B cell (primary cell): ENCODE measurements at regions not wholly inside any gene's neighbourhood (a gene's known extent, or its start where the extent isn't known, plus 50 kb on each side); places are given as distances from the start of the nearest gene placed in this dataset.
"Not testable (repeated sequence)": the region's sequence is repeated elsewhere in the genome, so short reads cannot be mapped to it uniquely, and the experiment has no call there.

Experiments
- ATAC-seq: fragments of 200-7000 bp; cut with Tn5 transposase; one replicate; pipeline ENCODE4 v1.10.0; 2021; ENCODE audit warnings: low read depth, mild to moderate bottlenecking, moderate number of reproducible peaks, moderate library complexity
- CTCF ChIA-PET: fragments of 350-600 bp; sonication (Branson Sonifier 250); formaldehyde crosslinking; loops from one replicate; lab custom pipeline; 2021; ENCODE audit warnings: antibody characterized with exemption, inconsistent platforms; lab: Charles Lee
- POLR2A ChIA-PET: fragments of 350-600 bp; sonication (Branson Sonifier 250); formaldehyde crosslinking; loops from one replicate; lab custom pipeline; 2021; ENCODE audit warnings: antibody characterized with exemption; lab: Charles Lee
- DNase-seq: peaks from one replicate; pipeline ENCODE4 v3.0.0; 2013
- H2AFZ ChIP-seq: 2 replicates; pipeline ENCODE4 v1.6.1; 2012; ENCODE audit warnings: mild to moderate bottlenecking, low read depth, low read length; ENCODE audit not compliant: insufficient read depth, poor library complexity, severe bottlenecking
- H3K27ac ChIP-seq, 2 donors: 1 replicate in 1 of 2; 2 replicates in 1 of 2; pipeline ENCODE4 v1.5.1; 2012 to 2013; ENCODE audit warnings: low read length in 2 of 2, mild to moderate bottlenecking in 2 of 2, moderate library complexity in 1 of 2
- H3K27me3 ChIP-seq, 4 experiments: fragments of 200-600 bp in 1 of 4; sonication (generic) in 1 of 4; replicated peaks in 1 of 4; 1 replicate in 2 of 4; 2 replicates in 2 of 4; pipeline versions ENCODE4 v1.6.1 to v1.7.0; 2013 to 2016; ENCODE audit warnings: low read length in 3 of 4, mild to moderate bottlenecking in 2 of 4, mixed read lengths in 1 of 4, moderate library complexity in 1 of 4; ENCODE audit not compliant: insufficient read depth in 4 of 4, control insufficient read depth in 3 of 4; ENCODE audit errors: control extremely low read depth in 1 of 4
- H3K36me3 ChIP-seq, 2 experiments: replicated peaks in 1 of 2; 1 replicate in 1 of 2; 2 replicates in 1 of 2; pipeline versions ENCODE4 v1.6.1 to v1.7.1; 2013; ENCODE audit warnings: low read length in 1 of 2; ENCODE audit not compliant: insufficient read depth in 2 of 2, control insufficient read depth in 1 of 2; ENCODE audit errors: control extremely low read depth in 1 of 2, extremely low read depth in 1 of 2
- H3K4me1 ChIP-seq, 2 donors: fragments of 200-600 bp in 1 of 2; sonication (generic) in 1 of 2; 1 replicate in 1 of 2; 2 replicates in 1 of 2; pipeline versions ENCODE4 v1.5.1 to v1.6.1; 2013 to 2017; ENCODE audit warnings: low read length in 2 of 2; ENCODE audit not compliant: control insufficient read depth in 2 of 2, insufficient read depth in 2 of 2
- H3K4me2 ChIP-seq: replicated peaks from 2 replicates; pipeline ENCODE3; 2012; ENCODE audit warnings: mild to moderate bottlenecking, low read depth, low read length; ENCODE audit not compliant: poor library complexity, severe bottlenecking
- H3K4me3 ChIP-seq, 5 experiments: fragments of 200-600 bp in 1 of 5; sonication (generic) in 1 of 5; 1 replicate in 3 of 5; 2 replicates in 2 of 5; pipeline versions ENCODE4 v1.5.1 to v1.7.0; 2011 to 2016; ENCODE audit warnings: low read length in 4 of 5, mild to moderate bottlenecking in 4 of 5, low read depth in 2 of 5, control low read depth in 1 of 5, moderate library complexity in 1 of 5; ENCODE audit not compliant: insufficient read depth in 1 of 5; ENCODE audit errors: control extremely low read depth in 1 of 5, extremely low read depth in 1 of 5
- H3K79me2 ChIP-seq: fragments of 200-600 bp; sonication (generic); one replicate; pipeline ENCODE4 v1.6.0; 2016; ENCODE audit warnings: low read length; ENCODE audit not compliant: control insufficient read depth, insufficient read depth
- H3K9ac ChIP-seq: fragments of 200-600 bp; sonication (generic); 2 replicates; pipeline ENCODE4 v1.6.1; 2017; ENCODE audit warnings: mild to moderate bottlenecking, low read length, moderate library complexity
- H3K9me3 ChIP-seq, 3 donors: one replicate each; pipeline versions ENCODE4 v1.6.1 to v1.7.1; 2013; ENCODE audit warnings: low read length in 2 of 3; ENCODE audit not compliant: control insufficient read depth in 2 of 3, insufficient read depth in 1 of 3; ENCODE audit errors: control extremely low read depth in 1 of 3
- H4K20me1 ChIP-seq: 2 replicates; pipeline ENCODE4 v1.6.0; 2012; ENCODE audit warnings: mild to moderate bottlenecking, low read length; ENCODE audit not compliant: insufficient read depth, control insufficient read depth, poor library complexity, severe bottlenecking
- H3K27ac Mint-ChIP-seq: one replicate; pipeline ENCODE4 v1.8.0; 2021; ENCODE audit warnings: mixed read lengths
- H3K27me3 Mint-ChIP-seq: one replicate; pipeline ENCODE4 v1.8.0; 2021; ENCODE audit warnings: mixed read lengths
- H3K4me1 Mint-ChIP-seq: one replicate; pipeline ENCODE4 v1.8.0; 2021; ENCODE audit warnings: mixed read lengths
- H3K4me3 Mint-ChIP-seq: one replicate; pipeline ENCODE4 v1.8.0; 2021; ENCODE audit warnings: mixed read lengths
- H3K9me3 Mint-ChIP-seq: one replicate; pipeline ENCODE4 v1.8.0; 2022; ENCODE audit warnings: mixed read lengths; ENCODE audit not compliant: insufficient read depth
- CTCF ChIP-seq: fragments of 200-600 bp; IDR thresholded peaks from one replicate; pipeline ENCODE4 v1.8.0; 2022; ENCODE audit warnings: antibody characterized with exemption, mild to moderate bottlenecking
- EZH2 ChIP-seq: IDR thresholded peaks from 2 replicates; pipeline ENCODE4 v1.6.1; 2012; ENCODE audit warnings: borderline replicate concordance, low read depth, mild to moderate bottlenecking, moderate library complexity, low read length; ENCODE audit not compliant: insufficient read depth, poor library complexity, severe bottlenecking
- WGBS: methylation state at CpG from one replicate; pipeline ENCODE4 v1.1.5; 2013; ENCODE audit warnings: missing lambda C conversion rate; ENCODE audit not compliant: insufficient coverage; 5-methylcytosine and 5-hydroxymethylcytosine counted together
- intact Hi-C: fragments of 100-400 bp; cut with micrococcal nuclease; formaldehyde crosslinking; loops from one replicate; pipeline ENCODE4 v1.10.0; 2022

DNA sequence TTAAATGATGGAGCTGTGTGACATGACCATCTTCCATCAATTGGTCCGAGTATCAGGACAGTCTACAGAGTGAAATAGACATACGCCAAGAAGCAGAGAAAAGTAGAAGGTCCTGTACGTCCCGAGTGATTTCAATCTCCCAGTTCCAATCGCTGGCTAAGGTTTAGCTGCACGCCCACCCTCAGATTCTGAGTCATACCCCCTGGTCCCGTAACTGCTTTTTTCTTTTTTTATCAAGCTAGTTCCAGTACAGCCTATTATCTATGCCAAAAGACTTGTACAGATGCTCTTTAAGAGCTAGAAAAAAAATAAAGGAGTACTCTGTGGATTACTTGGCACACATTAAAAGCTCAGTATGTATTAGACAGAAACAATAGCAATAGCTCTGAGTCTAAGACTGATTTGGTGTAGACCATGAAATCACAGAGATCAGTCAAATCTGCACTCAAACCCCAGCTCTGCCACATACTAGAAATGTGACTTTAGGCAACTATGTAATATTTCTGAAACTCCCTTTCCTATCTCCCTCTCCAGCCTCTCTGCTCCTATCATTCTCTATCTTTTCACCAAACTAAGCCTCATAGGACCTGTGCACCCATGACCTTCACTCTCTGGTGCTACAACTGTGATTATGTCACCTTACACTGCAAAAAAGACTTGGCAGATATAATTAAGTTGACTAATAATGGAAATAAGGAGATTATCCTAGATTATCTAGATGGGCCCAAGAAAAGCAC lies 63.0 kb upstream of the SRRM3 start:
- H3K4me1 ChIP-seq, H3K9ac ChIP-seq, H3K4me3 ChIP-seq, H3K79me2 ChIP-seq, H3K27ac ChIP-seq, H3K9me3 ChIP-seq, H2AFZ ChIP-seq, H3K27me3 ChIP-seq, H3K9me3 Mint-ChIP-seq, H3K36me3 ChIP-seq, H3K4me3 Mint-ChIP-seq, CTCF ChIA-PET, H4K20me1 ChIP-seq, H3K4me1 Mint-ChIP-seq, DNase-seq, ATAC-seq, H3K4me2 ChIP-seq, H3K27ac Mint-ChIP-seq, intact Hi-C loops, POLR2A ChIA-PET: not testable (repeated sequence)
- peaks cover 30% of the 10 kb centered on the region for H3K27me3 Mint-ChIP-seq
- WGBS, result 89% methylated on average over 5 of the region's 7 CpGs

DNA sequence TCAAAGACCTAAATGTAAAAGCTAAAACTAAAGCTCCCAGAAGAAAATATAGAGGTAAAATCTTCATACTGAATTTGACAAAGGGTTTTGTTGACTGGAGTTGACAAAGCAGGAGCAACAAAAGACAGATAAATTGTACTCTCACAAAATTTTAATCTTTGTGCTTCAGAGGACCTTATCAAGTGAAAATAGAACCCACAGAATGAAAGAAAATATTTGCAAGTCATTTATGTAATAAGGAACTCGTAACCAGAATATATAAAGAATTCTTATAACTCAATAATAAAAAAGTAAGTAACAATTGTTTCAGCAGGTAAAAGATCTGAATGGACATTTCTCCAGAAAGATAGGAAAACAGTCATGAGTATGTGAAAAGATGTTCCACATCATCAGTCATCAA lies 62.0 kb upstream of the SRRM3 start:
- Histone ChIP-seq H3K27me3 (no peaks in the 10 kb centered on the region), H3K9ac (no peak overlapping the region), H3K9me3 (no peaks in the 10 kb centered on the region), H3K4me1 (no peaks in the 10 kb centered on the region), H2AFZ (no peak overlapping the region), H4K20me1 (no peaks in the 10 kb centered on the region), H3K36me3 (no peaks in the 10 kb centered on the region), H3K27ac (no peak overlapping the region), H3K4me3 (no peak overlapping the region), H3K79me2 (no peaks in the 10 kb centered on the region), H3K4me2 (no peak overlapping the region)
- TF ChIP-seq EZH2 (no peak), CTCF (no peak)
- no CpG with 5 or more reads among the region's 1 CpG for WGBS
- ATAC-seq, result no peak
- Mint-ChIP-seq H3K9me3 (no peaks in the 10 kb centered on the region), H3K4me3 (no peak overlapping the region), H3K27me3 (peaks cover 21% of the 10 kb centered on the region), H3K27ac (no peak overlapping the region), H3K4me1 (no peaks in the 10 kb centered on the region)
- ChIA-PET POLR2A (no interaction called here), CTCF (no interaction called here)
- no peak for DNase-seq
- intact Hi-C loops, result no loop called here

DNA sequence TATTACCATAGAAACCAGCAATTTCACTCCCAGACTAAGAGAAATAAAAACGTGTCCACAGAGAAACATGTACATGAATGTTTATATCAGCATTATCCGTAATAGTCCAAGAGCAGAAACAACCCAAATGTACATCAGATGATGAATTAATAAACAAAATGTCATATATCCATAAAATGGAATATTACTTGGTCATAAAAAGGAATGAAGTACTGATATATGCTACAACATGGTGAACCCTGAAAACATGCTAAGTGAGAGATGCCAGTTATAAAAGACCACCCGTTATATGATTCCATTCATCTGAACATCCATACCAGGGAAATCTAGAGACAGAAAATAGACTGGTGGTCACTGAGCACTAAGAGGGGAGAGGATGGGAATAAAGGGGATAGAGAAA lies 61.4 kb upstream of the SRRM3 start:
- H3K4me3 Mint-ChIP-seq, ATAC-seq, intact Hi-C loops, H3K4me1 Mint-ChIP-seq, DNase-seq, POLR2A ChIA-PET, H3K4me1 ChIP-seq, H3K27ac Mint-ChIP-seq, H2AFZ ChIP-seq, CTCF ChIA-PET, H4K20me1 ChIP-seq, H3K4me2 ChIP-seq, H3K9ac ChIP-seq, H3K9me3 ChIP-seq, H3K79me2 ChIP-seq, H3K9me3 Mint-ChIP-seq, H3K4me3 ChIP-seq, H3K27ac ChIP-seq, H3K27me3 ChIP-seq, H3K36me3 ChIP-seq: not testable (repeated sequence)
- WGBS, result no CpG with 5 or more reads among the region's 3 CpGs
- peaks cover 18% of the 10 kb centered on the region for H3K27me3 Mint-ChIP-seq
